NCI-H187 treated with DMSO at 0.1 percent for 48 hours (cell line): ENCODE measurements at regions not wholly inside any gene's neighbourhood (a gene's known extent, or its start where the extent isn't known, plus 50 kb on each side); places are given as distances from the start of the nearest gene placed in this dataset.

Source experiments
- DNase-seq: peaks from one replicate; lab custom pipeline; 2025; lab: John Stamatoyannopoulos, UW

GRCh38 chr4:123455360-123455759 lies 58.8 kb downstream of the SPRY1 start:
- DNase-seq: no peak

- DNase-seq: no peak
Measured at GRCh38 chr4:123462007-123462406, 65.4 kb downstream of the SPRY1 start.

GRCh38 chr4:123463869-123464268 lies 67.3 kb downstream of the SPRY1 start:
- no peak for DNase-seq

- no peak for DNase-seq
Measured at GRCh38 chr4:123465416-123465815, 68.8 kb downstream of the SPRY1 start.

- DNase-seq: no peak
Measured at GRCh38 chr4:123466080-123466785, 69.6 kb downstream of the SPRY1 start.

- no peak for DNase-seq
Measured at GRCh38 chr4:123468479-123469031, 72.0 kb downstream of the SPRY1 start.

GRCh38 chr4:123469245-123469644 lies 72.7 kb downstream of the SPRY1 start:
- no peak for DNase-seq

- no peak for DNase-seq
Measured at GRCh38 chr4:123469696-123470095, 73.1 kb downstream of the SPRY1 start.

- no peak for DNase-seq
Measured at GRCh38 chr4:123470640-123471039, 74.0 kb downstream of the SPRY1 start.

GRCh38 chr4:123471655-123472369 lies 75.2 kb downstream of the SPRY1 start:
- DNase-seq: no peak

GRCh38 chr4:123474817-123475216 lies 78.2 kb downstream of the SPRY1 start:
- no peak for DNase-seq

- DNase-seq: no peak
Measured at GRCh38 chr4:123476089-123476488, 79.5 kb downstream of the SPRY1 start.

- no peak for DNase-seq
Measured at GRCh38 chr4:123477711-123478209, 81.2 kb downstream of the SPRY1 start.

GRCh38 chr4:123478859-123479345 lies 82.3 kb downstream of the SPRY1 start:
- DNase-seq: no peak

- DNase-seq: no peak
Measured at GRCh38 chr4:123479944-123480343, 83.3 kb downstream of the SPRY1 start.

GRCh38 chr4:123480706-123481418 lies 84.3 kb downstream of the SPRY1 start:
- no peak for DNase-seq

- DNase-seq: no peak
Measured at GRCh38 chr4:123481717-123482116, 85.1 kb downstream of the SPRY1 start.

- DNase-seq: no peak
Measured at GRCh38 chr4:123484291-123484926, 87.8 kb downstream of the SPRY1 start.

- no peak for DNase-seq
Measured at GRCh38 chr4:123485601-123486000, 89.0 kb downstream of the SPRY1 start.

- no peak for DNase-seq
Measured at GRCh38 chr4:123488916-123489315, 92.3 kb downstream of the SPRY1 start.

GRCh38 chr4:123495530-123495929 lies 98.9 kb downstream of the SPRY1 start:
- no peak for DNase-seq

GRCh38 chr4:123496421-123496820 lies 99.8 kb downstream of the SPRY1 start:
- no peak for DNase-seq
